ENCODE measurements at regions not wholly inside any gene's neighbourhood (a gene's known extent, or its start where the extent isn't known, plus 50 kb on each side); places are given as distances from the start of the nearest gene placed in this dataset.

GRCh38 chr11:45000918-45001317, 50.2 kb upstream of the TP53I11 start:
- TF ChIP-seq CTCF (optimal IDR thresholded peaks at IDR 0.05 in 1 of 3, IDR thresholded peaks at IDR 0.05 in 1 of 3, conservative IDR thresholded peaks at IDR 0.05 in 1 of 3; ENCODE audit: extremely low read depth in 1 of 3, insufficient read depth in 2 of 3, low read length in 3 of 3) (no peak), EZH2 (IDR thresholded peaks at IDR 0.05; ENCODE audit: low read length) (no peak)
